ENCODE measurements at regions not wholly inside any gene's neighbourhood (a gene's known extent, or its start where the extent isn't known, plus 50 kb on each side); places are given as distances from the start of the nearest gene placed in this dataset.
"Not testable (repeated sequence)": the region's sequence is repeated elsewhere in the genome, so short reads cannot be mapped to it uniquely, and the experiment has no call there.

DNA sequence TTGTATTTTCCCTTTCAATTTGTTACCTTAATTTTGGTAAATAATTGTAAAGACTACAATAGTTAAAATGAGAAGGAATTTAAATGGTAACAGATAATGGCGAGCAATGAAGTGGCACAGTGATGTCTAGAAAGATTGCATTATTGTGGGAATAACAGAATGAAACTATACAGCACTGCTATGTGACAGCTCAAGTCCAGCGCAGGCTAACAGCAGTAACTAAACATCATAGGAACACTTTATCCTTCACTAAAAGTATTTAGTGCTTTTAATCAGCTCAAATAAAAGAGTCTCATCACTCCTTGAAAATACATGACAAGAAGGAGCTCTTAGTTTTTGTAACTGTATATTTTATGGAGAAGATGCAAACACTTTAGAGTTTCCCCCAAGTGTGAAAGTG lies 190.8 kb downstream of the TENT5A start:
- DNase-seq = no peak

DNA sequence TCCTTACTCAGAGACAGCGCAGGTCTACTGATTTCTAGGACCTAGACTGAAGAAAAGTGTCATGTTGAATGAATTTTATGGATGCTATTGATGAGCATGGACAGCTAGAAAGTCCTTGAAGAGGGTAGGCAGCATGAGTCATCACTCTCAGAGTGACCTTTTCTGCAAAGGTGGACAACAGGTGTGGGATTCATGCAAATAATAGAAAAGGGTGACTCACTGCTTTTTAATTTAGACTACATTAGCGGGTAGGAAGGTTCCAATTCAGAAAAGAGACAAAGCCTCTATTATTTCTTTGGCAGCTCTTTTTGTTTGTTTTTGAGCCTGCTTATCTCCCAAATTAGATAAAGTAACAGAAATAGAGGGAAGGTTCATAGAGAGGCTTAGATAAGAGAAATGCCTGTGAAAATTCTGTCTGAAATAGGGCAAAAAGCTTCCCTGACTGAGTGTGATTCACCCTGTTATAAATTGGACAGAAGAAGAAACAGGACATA lies 191.4 kb downstream of the TENT5A start:
- DNase-seq = no peak

DNA sequence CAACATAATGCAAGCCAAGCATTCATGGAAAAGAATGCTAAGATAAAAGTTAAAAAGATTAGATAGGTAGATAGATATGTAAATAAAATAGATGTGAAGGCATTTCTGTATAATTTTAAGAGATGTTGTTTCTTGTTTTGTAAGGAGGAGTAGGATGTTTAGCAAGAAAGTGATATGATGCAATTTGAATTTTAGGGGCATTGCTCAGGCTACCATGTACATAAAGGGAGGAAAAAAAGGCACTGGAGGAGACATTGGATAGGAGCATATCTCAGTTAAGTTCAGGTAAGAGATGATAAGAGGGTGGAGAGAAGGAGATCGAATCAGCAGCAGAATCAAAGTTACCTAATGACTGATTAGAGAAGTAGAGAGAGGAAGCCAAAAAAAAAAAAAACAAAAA lies 194.7 kb downstream of the TENT5A start:
- no peak for DNase-seq

DNA sequence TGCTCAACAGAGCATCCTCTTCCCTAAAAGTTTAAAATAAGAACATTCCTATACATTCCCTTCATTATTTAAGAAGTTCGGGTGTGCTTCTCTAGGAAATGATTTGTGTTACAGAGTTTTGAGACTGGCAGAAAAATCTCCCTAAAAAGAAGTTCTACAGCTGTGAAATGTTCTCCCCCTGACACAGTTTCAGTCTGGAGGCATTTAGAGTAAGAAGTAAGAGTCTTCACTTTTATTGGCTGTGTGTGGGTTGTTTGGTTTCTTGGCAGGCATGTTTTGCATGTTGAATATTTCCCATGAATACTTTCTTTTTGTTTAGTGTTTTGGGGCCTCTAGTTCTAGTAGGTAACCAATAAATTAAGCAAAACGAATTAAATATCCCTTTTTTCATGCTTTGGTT lies 195.9 kb downstream of the TENT5A start:
- DNase-seq = peak; percentile 6

DNA sequence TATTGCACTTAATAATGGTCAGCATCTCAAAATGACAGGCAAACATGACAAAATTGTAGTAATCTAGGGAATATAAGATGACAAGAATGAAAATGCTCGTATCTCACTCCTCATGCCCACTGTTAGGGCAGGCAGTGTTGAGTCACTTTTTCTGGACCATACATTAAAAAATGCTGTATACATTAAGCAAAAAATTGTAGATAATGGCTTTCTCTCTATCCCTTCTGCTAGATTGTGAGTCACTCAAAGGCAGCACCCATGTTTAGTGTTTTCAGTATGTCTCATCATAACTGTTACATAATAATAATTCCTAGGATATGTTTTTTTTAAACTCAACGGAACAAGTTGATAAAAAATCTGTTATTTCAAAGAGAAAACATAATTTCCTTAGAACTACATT lies 199.3 kb downstream of the TENT5A start:
- no peak for DNase-seq

DNA sequence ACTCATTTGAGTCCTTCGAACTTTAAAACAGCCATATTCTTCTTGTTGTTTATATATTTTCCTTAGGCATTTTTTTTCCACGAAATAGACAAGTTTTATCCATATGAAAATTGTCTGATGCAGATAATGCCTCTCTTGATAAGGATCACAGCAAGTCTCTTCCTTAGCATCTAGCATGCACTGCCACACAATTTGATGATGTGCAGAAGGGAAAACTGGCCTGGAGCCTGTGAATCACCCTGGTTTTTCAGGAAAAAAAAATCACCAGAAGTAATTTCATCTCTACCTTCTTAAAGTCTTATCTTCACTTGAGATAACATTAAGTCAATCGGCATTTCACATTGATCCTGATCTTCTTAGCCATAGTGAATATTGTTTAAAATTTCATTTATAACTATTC lies 199.8 kb downstream of the TENT5A start:
- DNase-seq = no peak

DNA sequence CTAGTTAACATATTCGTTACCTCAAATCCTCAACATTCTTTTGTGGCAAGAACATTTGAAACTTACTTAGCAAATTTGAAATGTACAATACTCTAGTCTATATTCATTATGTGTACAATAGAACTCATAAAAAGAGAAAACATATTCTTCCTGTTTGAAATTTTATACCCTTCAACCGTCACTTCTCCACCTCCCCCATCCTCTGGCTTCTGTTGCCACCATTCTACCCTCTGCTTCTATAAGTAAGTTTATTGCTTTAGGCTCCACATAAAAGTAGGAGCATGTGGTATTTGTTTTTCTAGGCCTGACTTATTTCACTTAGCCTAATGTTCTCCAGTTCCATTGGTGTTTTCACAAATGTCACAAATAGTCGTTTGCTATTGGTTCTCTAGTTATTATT lies 205.3 kb downstream of the TENT5A start:
- no peak for DNase-seq

DNA sequence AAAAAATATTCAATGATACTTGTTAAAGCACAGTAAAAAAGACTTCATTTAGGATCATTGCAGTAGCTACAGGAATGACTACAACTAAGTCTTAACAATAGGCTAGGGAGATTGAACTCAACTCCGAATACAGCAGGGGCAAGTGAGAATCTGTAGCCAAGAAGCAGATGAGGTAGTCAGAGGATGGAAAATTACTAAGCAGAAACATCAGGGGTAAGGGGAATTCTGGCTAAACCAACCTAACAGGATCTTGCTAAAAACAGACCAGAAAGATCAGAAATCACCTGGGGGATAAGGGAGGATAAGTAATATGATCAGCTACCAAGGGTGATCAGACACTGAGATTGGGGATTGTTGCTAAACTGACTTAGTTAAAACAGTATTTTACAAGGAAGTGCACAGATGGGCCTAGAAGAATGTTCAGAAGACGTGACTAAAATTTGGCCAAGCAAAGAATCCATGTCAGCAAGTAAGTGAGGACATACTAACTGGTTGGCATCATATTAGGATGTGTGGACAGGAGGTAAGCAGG lies 217.5 kb downstream of the TENT5A start:
- no peak for DNase-seq

DNA sequence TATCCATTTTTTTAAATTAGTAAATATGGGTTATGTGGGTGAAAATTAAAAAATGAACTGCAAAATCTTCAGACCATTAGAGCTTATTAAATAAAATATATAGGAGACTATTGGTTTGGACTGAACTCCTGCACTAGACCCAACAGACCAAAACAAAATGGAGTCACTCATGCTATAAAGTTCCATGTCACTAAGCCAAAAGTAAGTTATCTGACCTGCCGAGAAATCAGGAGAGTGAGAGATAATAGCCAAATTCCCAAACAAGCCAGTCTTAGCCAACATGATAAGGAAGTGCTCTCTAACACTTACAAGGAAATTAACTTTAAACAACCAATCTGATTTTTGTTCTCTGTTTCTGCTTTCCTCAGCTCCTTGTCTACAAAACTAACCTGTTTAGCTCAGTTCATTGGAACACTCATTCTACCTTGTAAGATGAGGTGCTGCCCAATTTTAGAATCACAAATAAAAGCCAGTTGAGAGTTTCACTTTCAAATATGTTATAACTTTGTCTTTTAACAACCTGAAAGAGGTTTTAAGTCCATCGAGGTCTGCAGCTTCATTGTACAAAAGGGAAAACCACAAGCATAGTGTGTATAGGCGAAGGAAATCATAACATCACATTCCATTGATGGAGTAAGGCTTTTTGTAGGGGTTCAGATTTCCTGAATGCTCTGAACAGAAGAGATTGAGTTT lies 220.5 kb downstream of the TENT5A start:
- no peak for DNase-seq

DNA sequence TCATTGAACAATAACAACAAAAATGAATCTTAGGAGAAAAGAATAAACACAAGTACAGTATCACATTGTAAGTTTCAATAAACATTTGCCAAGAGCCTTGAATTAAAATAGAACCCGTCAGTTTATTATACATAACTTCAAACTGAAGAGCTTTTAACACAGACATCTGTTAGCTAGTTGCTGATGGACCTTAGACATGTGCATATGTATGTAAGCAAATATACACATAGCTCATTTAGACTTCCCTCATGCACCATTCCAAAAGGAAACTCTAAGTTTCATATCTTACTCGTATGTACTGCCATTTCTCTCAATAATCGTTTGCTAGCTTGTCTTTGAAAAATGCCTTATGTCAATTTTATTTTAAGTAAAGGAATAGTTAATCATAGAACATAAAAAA lies 235.0 kb downstream of the TENT5A start:
- DNase-seq = no peak

DNA sequence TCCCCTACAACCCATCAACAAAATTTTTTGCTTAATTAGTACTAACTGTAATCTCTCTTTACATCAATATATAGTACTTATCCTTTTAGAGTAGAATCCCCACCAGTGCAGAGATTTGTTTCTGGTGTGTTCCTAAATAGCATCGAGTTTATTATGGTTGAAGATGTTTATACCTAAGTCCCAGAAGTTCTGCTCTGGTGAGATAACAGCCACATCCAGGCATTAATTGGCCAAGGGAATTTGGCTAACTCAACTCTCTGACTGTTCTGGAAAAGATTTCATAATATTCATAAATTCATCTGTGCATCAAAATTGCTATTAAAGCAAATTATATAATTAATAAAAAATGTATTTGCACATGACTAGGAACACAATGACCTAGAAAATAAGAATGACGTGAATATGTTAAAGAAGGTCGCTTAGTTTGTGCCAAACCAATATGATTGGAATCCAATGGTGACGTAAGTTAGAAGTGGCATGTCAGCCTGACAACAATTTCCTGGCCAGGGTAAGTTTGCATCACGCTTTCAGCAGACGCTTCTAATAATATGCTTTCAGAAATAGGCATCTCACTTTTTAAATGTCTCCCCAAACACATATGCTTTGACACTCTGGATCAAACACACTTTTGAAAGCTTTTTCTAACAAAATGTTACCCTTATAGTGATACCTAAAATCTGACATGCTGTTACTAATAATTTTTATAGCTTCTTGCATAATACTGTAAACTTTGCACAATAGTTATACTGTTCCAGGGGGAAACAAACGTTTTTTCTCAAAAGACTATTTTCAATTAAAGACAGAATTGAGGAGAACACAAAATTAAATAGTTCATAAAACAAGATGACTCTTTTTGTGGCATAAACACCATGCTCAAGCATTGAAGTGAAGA lies 236.7 kb downstream of the TENT5A start:
- DNase-seq = no peak

DNA sequence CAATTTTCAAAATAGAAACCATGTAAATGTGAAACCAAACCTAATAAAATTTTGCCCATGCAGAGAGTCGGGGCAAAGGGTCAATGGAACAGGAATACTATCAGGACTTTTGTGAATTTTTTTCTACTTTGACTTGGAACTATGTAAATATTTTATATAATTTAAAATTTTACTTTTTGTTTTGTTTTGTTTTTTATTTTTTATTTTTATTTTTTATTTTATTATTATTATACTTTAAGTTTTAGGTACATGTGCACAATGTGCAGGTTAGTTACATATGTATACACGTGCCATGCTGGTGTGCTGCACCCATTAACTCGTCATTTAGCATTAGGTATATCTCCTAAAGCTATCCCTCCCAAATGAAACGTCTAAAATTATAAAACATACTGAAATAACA lies 238.3 kb downstream of the TENT5A start:
- not testable (repeated sequence) for DNase-seq

DNA sequence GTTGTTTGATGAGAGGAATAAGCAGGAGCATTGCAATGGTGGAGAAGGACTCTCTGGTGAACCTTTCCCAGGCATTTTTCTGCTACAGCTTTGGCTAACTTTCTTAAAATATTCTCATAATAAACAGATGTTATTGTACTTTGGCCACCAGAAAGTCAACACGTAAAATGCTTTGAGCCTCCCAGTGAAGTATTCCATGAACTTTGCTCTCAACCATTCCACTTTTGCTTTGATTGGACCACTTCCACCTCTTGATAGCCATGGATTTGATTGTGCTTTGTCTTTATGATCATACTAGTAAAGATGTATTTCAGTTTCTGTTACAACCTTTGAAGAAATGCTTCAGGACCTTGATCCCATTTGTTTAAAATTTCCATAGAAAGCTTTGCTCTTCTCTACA lies 241.1 kb downstream of the TENT5A start:
- no peak for DNase-seq

DNA sequence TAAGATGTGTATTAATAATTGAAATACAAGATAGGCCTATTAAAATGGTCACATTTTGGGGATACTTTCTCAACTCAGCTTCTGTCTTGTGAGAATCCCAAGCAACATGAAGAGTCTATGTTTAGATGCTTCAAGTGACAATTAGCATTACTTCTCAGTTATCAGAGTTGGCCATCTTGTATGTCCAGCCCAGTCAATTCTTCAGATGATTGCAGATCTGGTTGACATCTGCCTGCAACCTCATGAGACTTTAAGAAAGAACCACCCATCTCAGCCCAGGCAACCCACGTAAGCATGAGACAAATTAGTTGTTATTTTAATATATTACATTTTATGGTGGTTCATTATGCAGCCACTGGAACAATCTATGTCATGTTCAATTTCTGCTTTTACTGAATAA lies 256.5 kb downstream of the TENT5A start:
- no peak for DNase-seq

DNA sequence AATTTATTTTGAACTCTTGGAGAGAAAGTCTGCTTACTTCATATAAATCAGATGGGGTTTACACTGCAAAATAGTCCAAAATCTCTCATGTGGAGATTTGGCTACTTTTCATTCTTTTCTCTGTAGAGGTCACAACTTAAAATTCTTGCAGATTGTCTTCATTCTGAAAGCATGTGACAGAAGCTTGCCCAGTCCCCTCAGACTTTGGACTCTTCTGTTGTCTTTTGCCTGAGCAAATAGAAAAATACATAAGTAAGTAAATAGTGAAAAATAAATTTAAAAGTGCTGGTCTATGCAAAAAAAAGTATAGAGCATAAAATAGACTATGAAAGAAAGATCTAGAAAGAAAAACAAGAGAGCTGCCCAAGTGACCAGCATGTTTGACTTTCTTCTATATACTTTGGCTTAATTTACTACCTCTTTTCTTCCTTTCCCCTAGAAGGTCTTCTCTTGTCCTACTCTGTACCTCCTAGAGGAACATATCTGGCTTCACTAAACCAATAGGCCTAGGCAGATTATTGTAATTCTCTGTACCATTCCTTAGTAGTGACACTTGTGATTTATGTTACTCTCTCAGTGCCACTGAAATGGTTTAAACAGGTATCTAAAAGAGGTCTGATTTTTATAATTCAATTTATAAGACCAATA lies 260.9 kb downstream of the TENT5A start:
- no peak for DNase-seq

DNA sequence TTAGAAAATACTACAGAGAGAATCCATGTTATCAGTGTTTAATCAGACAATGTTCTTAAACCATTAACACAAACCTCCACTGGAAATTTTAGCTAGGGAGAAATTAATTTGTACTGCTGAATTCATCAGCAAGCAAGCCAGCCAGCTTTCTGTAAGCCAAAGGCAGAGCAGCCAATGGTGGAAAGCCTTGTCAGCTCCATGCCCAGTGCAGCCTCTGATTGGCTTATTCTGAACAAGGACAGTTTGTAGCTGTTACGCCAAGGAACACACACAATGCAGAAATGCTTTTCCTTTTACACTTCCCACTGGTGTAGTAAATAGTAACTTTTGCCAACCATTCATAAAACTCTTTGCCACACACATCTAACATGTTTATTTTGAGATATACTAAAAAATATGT lies 265.0 kb downstream of the TENT5A start:
- no peak for DNase-seq

DNA sequence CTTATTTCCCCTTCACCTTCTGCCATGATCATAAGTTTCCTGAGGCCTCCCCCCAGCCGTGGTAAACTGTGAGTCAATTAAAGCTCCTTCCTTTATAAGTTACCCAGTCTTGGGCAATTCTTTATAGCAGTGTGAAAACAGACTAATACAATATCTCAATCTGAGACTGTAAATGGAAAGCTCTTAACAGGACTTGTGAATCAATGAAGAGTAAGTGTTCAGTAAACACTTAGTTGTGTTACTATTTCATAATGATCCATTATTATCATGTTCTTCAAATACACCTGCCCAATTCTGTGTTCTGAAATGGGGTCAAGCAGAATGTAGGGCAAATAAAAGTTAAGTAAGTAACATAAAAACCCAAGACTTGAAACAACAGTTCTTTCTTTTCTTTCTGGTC lies 266.2 kb downstream of the TENT5A start:
- DNase-seq = no peak

DNA sequence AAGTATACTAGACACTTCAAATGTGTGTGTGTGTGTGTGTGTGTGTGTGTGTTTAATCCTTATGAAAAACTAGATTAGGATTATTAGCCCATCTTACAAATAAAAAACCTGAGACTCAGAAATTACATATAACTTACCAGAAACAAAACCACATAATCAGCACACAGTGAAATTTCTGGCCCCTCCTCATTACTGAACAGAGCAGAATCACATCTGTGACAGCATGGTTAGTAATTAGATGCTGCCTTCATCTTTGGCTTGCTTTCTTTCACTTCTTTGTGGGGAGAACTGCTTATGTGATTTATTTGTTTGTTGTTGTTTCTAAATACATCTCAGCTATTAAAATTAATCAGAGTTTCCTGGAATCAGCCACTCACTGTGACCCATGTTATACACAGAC lies 267.1 kb downstream of the TENT5A start:
- no peak for DNase-seq

DNA sequence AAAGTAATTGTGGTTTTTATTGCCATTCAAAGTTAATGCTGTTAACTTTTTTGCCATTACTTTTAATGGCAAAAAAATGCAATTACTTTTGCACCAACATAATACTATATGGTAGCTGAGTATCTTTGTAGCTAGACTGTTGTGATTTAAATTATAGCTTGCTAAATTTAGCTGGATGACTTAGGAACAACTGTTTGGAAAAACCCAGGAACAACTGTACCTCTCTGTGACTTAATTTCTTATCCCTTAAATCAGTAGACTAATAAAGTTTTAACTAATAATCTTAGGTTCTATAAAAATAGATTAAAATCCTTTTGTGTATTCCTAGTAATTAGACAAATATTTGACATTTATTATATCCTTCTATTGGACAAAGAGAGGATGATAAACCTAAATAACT lies 268.2 kb downstream of the TENT5A start:
- no peak for DNase-seq

DNA sequence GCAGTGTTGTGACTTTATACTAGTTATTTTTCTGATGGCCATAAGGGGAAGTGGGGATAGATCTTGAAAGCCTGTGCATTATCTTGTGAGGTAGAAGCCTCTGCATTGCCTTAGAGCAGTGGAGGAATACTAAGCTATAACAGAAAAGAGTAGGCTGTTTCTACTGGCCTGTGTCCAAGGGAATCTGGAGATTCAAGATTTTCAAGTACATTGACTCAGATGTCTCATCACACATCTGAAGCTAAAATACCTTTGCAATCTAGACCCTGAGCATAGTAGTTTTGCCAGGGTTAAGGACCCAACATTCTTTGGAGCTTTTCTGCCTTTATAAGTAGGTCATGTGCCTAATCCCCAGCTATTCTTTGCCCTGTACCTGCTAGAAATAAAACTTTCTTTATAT lies 272.3 kb downstream of the TENT5A start:
- DNase-seq = no peak

DNA sequence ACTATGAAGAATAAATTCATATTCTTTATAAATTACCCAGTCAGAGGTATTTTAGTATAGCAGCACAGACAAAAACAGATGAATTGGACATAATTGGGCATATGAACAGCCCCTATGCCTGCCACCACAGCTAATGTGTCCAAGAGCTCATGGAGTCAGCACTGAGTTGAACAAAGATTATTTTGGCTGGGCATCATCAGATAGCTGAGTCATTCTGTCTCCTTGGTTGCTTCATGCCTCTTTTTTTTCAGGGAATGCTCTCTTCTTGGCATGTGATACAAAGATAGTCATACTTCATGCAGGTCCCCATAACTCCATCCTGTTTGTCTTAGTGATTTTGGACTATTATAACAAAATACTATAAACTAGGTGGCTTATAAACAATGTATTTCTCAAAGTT lies 275.6 kb downstream of the TENT5A start:
- DNase-seq = no peak

DNA sequence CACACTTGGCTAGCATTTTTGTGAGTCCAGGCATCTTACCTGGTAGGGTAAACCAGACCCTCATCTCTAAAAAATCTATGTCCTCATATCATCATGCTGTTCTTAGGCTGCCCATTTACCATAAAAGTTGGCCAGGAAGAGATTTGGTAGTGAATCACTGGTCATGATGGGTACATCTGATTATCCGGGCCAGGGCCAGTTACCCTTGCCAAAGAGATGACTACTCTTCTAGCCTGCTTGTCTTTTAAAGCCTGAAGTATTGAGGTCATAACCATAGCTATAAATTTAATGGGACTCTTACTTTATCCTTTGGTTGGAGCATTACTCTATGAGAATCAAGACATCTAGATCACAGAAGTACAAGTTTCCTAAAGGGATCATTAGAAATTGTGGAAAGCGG lies 276.8 kb downstream of the TENT5A start:
- no peak for DNase-seq

DNA sequence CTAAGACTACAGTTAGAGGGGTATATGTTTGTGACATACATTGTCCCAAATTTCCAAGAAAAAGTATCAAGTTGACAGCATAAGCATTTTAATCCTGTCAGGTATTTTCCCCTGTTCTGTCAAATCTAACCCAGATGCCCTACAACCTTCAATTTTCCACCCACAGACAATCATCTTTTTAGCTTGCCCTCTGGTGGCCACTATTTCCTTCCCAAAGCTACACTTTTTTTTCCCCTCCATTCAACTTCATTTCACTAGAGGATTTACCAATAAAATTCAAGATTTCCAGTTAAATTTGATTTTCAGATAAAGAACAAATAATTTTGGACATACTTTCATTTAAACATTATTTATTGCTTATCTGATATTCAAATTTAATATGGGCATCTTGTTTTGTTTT lies 286.6 kb downstream of the TENT5A start:
- DNase-seq = no peak

All from hindlimb muscle (tissue), 1 donor.